A549 (cell line): ENCODE measurements at regions not wholly inside any gene's neighbourhood (a gene's known extent, or its start where the extent isn't known, plus 50 kb on each side); places are given as distances from the start of the nearest gene placed in this dataset.

Experiments used
- ATAC-seq, 2 experiments: fragments of 200-7000 bp in 1 of 2; fragments of >200 bp in 1 of 2; cut with Nextera tagmentation in 1 of 2; cut with Tn5 transposase in 1 of 2; 3 replicates each; pipeline versions ENCODE4 v1.8.0 to v1.9.1; 2018 to 2020; ENCODE audit warnings: mild to moderate bottlenecking in 1 of 2, moderate library complexity in 1 of 2
- CTCF ChIA-PET: fragments of 300-600 bp; sonication (Branson Sonifier 250); formaldehyde crosslinking; extraction: SDS; loops from one replicate; lab custom pipeline; 2021; ENCODE audit warnings: antibody characterized with exemption, inconsistent platforms; lab: Yijun Ruan, JAX
- POLR2A ChIA-PET: fragments of 350-600 bp; formaldehyde crosslinking; extraction: SDS; loops from one replicate; lab custom pipeline; 2021; ENCODE audit warnings: antibody characterized with exemption, inconsistent platforms; lab: Yijun Ruan, JAX
- DNase-seq, 2 experiments: peaks; one replicate each; pipeline versions ENCODE4 v3.0.0 to v3.0.0-alpha.2; 2011 to 2016; ENCODE audit warnings: low read depth in 1 of 2, low spot score in 1 of 2
- FAIRE-seq: peaks from 2 replicates; lab custom pipeline; 2011; peaks lifted over from hg19 to GRCh38; lab: Jason Lieb, UNC
- H3K27ac ChIP-seq, 2 experiments: fragments of >200 bp; sonication (Bioruptor Twin); formaldehyde crosslinking; 3 replicates each; pipeline ENCODE4 v1.5.1; 2016 to 2017
- H3K4me1 ChIP-seq: fragments of >200 bp; sonication (Bioruptor Twin); formaldehyde crosslinking; 3 replicates; pipeline ENCODE4 v1.6.1; 2016
- H3K4me2 ChIP-seq: fragments of >200 bp; sonication (Bioruptor Twin); formaldehyde crosslinking; 3 replicates; pipeline ENCODE4 v1.6.1; 2016
- H3K4me3 ChIP-seq: fragments of >200 bp; sonication (Bioruptor Twin); formaldehyde crosslinking; 3 replicates; pipeline ENCODE4 v1.5.1; 2016
- H3K9me3 ChIP-seq: fragments of >200 bp; sonication (Bioruptor Twin); formaldehyde crosslinking; 3 replicates; pipeline ENCODE4 v1.6.1; 2016
- FOSL2 ChIP-seq, 2 experiments: fragments of 450-650 bp in 1 of 2; fragments of >200 bp in 1 of 2; sonication (Bioruptor Twin) in 1 of 2; formaldehyde crosslinking; IDR thresholded peaks; 2 replicates each; pipeline versions ENCODE4 v1.5.0 to v1.6.1; 2016 to 2020; ENCODE audit warnings: mild to moderate bottlenecking in 1 of 2, moderate library complexity in 1 of 2
- HOXA7 ChIP-seq: fragments of 250-450 bp; sonication (Bioruptor Pico); IDR thresholded peaks from 2 replicates; pipeline ENCODE4 v1.5.0; 2020; ENCODE audit warnings: mild to moderate bottlenecking, moderate library complexity
- KDM1A ChIP-seq: fragments of 200-600 bp; sonication (generic); IDR thresholded peaks from 2 replicates; pipeline ENCODE4 v1.6.1; 2016; ENCODE audit warnings: low read depth, mild to moderate bottlenecking
- KDM5A ChIP-seq: fragments of 200-600 bp; sonication (generic); IDR thresholded peaks from 2 replicates; pipeline ENCODE4 v1.6.1; 2016; ENCODE audit warnings: antibody characterized with exemption, mild to moderate bottlenecking
- NPAS2 ChIP-seq: fragments of 250-450 bp; sonication (Bioruptor Pico); IDR thresholded peaks from 2 replicates; pipeline ENCODE4 v1.8.0; 2022; ENCODE audit warnings: mild to moderate bottlenecking, moderate library complexity, borderline replicate concordance
- PHF8 ChIP-seq: fragments of 200-600 bp; sonication (generic); IDR thresholded peaks from 2 replicates; pipeline ENCODE4 v1.6.1; 2016; ENCODE audit warnings: low read depth, mild to moderate bottlenecking, antibody characterized with exemption, moderate library complexity, borderline replicate concordance
- POLR2A ChIP-seq: IDR thresholded peaks from 2 replicates; pipeline ENCODE4 v1.6.1; 2012; ENCODE audit warnings: mild to moderate bottlenecking, low read length
- RCOR1 ChIP-seq: fragments of 150-350 bp; IDR thresholded peaks from 2 replicates; pipeline ENCODE4 v1.6.1; 2014; ENCODE audit warnings: antibody characterized with exemption, low read length, low read depth
- TP53 ChIP-seq: fragments of 250-450 bp; sonication (Bioruptor Pico); IDR thresholded peaks from 2 replicates; pipeline ENCODE4 v1.5.0; 2021; ENCODE audit warnings: mild to moderate bottlenecking, moderate library complexity
- ZFP36 ChIP-seq: fragments of 450-650 bp; IDR thresholded peaks from 2 replicates; pipeline ENCODE4 v1.6.1; 2014; ENCODE audit warnings: borderline replicate concordance; ENCODE audit not compliant: partially characterized antibody
- WGBS: methylation state at CpG from one replicate; pipeline ENCODE4 v1.1.6; 2017; ENCODE audit errors: missing lambda C conversion rate; 5-methylcytosine and 5-hydroxymethylcytosine counted together
- TF ChIP-seq, protein P1 (sequence below): fragments of 250-450 bp; sonication (Bioruptor Pico); IDR thresholded peaks from 2 replicates; pipeline ENCODE4 v1.5.0; 2020; ENCODE audit warnings: low read depth, mild to moderate bottlenecking, moderate library complexity
- TF ChIP-seq, protein P2 (sequence below): fragments of 200-600 bp; sonication (generic); IDR thresholded peaks from 2 replicates; pipeline ENCODE4 v1.6.1; 2016; ENCODE audit warnings: antibody characterized with exemption, mild to moderate bottlenecking, moderate library complexity
- TF ChIP-seq, protein P3 (sequence below): fragments of >200 bp; sonication (Bioruptor Twin); formaldehyde crosslinking; IDR thresholded peaks from 3 replicates; pipeline ENCODE4 v1.6.1; 2016
- TF ChIP-seq, protein P4 (sequence below): fragments of 450-650 bp; IDR thresholded peaks from 2 replicates; pipeline ENCODE4 v1.6.1; 2014; ENCODE audit warnings: antibody characterized with exemption
- TF ChIP-seq, protein P5 (sequence below): IDR thresholded peaks from 2 replicates; pipeline ENCODE4 v1.6.1; 2012

DNA sequence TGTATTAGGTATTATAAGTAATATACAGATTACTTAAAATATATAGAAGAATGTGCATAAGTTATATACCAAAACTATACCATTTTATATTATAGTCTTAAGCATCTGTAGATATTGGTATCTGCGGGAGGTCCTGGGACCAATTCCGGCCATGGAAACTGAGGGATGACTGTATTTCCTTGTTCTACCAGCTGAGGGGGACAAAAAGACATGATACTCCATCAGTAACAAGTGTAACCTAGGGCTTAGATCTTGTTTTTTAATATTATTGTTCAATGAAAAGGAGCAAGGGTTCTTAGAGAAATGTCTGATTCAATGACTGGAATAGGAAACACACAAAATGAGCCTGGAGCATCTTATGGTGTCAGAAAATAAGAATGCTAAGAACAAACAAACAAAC is 752.5 kb downstream of the CCSER2 start:
- 22% methylated on average over 2 of the region's 2 CpGs for WGBS
- H3K4me3 ChIP-seq: no peak overlapping the region
- no peak overlapping the region for H3K27ac ChIP-seq
- DNase-seq: no peak
- no peaks in the 10 kb centered on the region for H3K9me3 ChIP-seq
- no peak for TF ChIP-seq ZFP36
- no peak for TF ChIP-seq KDM1A
- TF ChIP-seq PHF8: no peak
- TF ChIP-seq, protein P1, sequence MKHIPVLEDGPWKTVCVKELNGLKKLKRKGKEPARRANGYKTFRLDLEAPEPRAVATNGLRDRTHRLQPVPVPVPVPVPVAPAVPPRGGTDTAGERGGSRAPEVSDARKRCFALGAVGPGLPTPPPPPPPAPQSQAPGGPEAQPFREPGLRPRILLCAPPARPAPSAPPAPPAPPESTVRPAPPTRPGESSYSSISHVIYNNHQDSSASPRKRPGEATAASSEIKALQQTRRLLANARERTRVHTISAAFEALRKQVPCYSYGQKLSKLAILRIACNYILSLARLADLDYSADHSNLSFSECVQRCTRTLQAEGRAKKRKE: no peak
- TF ChIP-seq, protein P2, sequence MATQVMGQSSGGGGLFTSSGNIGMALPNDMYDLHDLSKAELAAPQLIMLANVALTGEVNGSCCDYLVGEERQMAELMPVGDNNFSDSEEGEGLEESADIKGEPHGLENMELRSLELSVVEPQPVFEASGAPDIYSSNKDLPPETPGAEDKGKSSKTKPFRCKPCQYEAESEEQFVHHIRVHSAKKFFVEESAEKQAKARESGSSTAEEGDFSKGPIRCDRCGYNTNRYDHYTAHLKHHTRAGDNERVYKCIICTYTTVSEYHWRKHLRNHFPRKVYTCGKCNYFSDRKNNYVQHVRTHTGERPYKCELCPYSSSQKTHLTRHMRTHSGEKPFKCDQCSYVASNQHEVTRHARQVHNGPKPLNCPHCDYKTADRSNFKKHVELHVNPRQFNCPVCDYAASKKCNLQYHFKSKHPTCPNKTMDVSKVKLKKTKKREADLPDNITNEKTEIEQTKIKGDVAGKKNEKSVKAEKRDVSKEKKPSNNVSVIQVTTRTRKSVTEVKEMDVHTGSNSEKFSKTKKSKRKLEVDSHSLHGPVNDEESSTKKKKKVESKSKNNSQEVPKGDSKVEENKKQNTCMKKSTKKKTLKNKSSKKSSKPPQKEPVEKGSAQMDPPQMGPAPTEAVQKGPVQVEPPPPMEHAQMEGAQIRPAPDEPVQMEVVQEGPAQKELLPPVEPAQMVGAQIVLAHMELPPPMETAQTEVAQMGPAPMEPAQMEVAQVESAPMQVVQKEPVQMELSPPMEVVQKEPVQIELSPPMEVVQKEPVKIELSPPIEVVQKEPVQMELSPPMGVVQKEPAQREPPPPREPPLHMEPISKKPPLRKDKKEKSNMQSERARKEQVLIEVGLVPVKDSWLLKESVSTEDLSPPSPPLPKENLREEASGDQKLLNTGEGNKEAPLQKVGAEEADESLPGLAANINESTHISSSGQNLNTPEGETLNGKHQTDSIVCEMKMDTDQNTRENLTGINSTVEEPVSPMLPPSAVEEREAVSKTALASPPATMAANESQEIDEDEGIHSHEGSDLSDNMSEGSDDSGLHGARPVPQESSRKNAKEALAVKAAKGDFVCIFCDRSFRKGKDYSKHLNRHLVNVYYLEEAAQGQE: no peak
- no peak for TF ChIP-seq NPAS2 (CRISPR knock-in tag)
- TF ChIP-seq, protein P3, sequence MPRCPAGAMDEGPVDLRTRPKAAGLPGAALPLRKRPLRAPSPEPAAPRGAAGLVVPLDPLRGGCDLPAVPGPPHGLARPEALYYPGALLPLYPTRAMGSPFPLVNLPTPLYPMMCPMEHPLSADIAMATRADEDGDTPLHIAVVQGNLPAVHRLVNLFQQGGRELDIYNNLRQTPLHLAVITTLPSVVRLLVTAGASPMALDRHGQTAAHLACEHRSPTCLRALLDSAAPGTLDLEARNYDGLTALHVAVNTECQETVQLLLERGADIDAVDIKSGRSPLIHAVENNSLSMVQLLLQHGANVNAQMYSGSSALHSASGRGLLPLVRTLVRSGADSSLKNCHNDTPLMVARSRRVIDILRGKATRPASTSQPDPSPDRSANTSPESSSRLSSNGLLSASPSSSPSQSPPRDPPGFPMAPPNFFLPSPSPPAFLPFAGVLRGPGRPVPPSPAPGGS: no peak
- TF ChIP-seq RCOR1: no peak
- no peak for TF ChIP-seq POLR2A
- TF ChIP-seq, protein P4, sequence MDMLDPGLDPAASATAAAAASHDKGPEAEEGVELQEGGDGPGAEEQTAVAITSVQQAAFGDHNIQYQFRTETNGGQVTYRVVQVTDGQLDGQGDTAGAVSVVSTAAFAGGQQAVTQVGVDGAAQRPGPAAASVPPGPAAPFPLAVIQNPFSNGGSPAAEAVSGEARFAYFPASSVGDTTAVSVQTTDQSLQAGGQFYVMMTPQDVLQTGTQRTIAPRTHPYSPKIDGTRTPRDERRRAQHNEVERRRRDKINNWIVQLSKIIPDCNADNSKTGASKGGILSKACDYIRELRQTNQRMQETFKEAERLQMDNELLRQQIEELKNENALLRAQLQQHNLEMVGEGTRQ: no peak
- no peak for TF ChIP-seq HOXA7 (CRISPR knock-in tag)
- TF ChIP-seq, protein P5, sequence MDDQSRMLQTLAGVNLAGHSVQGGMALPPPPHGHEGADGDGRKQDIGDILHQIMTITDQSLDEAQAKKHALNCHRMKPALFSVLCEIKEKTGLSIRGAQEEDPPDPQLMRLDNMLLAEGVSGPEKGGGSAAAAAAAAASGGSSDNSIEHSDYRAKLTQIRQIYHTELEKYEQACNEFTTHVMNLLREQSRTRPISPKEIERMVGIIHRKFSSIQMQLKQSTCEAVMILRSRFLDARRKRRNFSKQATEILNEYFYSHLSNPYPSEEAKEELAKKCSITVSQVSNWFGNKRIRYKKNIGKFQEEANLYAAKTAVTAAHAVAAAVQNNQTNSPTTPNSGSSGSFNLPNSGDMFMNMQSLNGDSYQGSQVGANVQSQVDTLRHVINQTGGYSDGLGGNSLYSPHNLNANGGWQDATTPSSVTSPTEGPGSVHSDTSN: no peak
- TF ChIP-seq, all 56 proteins: peak for 0
- Histone ChIP-seq H3K4me1 (no peaks in the 10 kb centered on the region), H3K4me2 (no peak overlapping the region)
- ChIA-PET CTCF (no interaction called here), POLR2A (no interaction called here)
- FAIRE-seq (no peak), ATAC-seq (no peak)

DNA sequence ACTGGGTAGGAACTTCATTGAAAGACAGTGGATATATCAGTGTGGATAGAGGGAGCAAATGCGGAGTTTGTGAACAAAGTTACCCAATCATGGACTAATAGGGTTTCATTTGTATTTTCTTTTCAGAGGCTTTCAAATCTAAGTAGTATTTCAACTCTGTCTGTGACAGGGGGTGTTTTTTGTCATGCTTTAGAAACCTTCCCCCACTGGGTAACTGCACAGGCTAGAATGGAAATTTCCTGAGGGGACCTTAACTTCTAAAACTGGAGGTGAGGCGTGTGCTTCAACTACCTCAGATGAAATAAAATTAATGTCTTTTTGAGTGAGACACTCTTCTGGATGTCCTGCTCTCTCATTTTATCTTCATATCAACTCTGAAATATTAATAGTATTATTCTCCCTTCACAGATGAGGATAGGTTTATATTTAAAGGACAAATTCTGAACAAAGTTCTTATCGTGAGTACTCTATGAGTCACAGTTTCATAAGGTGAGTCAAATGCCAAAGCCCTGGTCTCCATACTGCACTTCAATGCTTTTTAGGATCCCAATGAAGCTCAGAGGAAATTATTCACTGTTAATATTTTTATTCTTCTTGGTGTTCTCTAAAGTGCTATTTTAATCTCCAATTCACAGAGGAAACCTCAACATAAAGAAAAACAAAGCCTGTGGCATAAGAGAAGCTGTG is 770.6 kb downstream of the CCSER2 start:
- H3K4me2 ChIP-seq: no peak overlapping the region
- TF ChIP-seq TP53 (CRISPR knock-in tag): no peak
- TF ChIP-seq KDM5A: no peak
- ATAC-seq (no peak), DNase-seq (no peak), FAIRE-seq (no peak)
- H3K4me1 ChIP-seq: no peaks in the 10 kb centered on the region
- no peak overlapping the region for H3K27ac ChIP-seq
- 13% methylated on average over 3 of the region's 3 CpGs for WGBS
- no peaks in the 10 kb centered on the region for H3K9me3 ChIP-seq
- ChIA-PET CTCF (no interaction called here), POLR2A (no interaction called here)
- no peak overlapping the region for H3K4me3 ChIP-seq

DNA sequence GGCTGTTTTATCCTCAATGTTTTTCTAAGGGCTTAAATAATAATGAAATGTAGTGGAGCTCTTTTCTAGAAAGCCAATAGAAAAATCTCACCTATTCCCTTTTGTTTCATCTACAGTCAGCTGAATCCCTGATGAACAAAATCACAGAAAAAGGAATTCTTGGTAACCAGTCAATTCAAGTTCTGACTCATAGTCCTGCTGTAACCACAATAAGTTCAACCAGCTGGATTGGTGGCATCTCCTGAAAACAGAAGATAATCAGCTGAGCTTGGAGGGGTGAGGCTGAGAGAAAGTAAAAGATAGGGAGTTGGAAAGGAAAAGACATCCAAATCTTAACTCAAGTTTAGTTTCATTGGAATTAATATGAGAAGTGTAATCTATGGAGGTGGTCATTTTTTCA is 772.1 kb downstream of the CCSER2 start:
- FAIRE-seq: no peak
- no peaks in the 10 kb centered on the region for H3K4me1 ChIP-seq
- H3K9me3 ChIP-seq: no peaks in the 10 kb centered on the region
- no peak overlapping the region for H3K4me2 ChIP-seq
- H3K27ac ChIP-seq: no peak overlapping the region
- H3K4me3 ChIP-seq: no peak overlapping the region
- no peak for DNase-seq
- CTCF ChIA-PET: no interaction called here
- POLR2A ChIA-PET: no interaction called here
- no peak for ATAC-seq
- TF ChIP-seq FOSL2 (IDR thresholded peaks at IDR 0.05) (no peak), FOSL2 (CRISPR knock-in tag; IDR thresholded peaks at IDR 0.05) (no peak)
